ENCODE measurements at regions not wholly inside any gene's neighbourhood (a gene's known extent, or its start where the extent isn't known, plus 50 kb on each side); places are given as distances from the start of the nearest gene placed in this dataset.

GRCh38 chr20:17888044-17888443 lies 80.5 kb downstream of the SNX5 start:
- in situ Hi-C loops (cut with HindIII; ENCODE audit: extremely low pct_ligation_motif_present, low pct_unique_long_range_greater_than_20kb), result no loop called here

More at GRCh38 chr20:17888044-17888443, 80.5 kb downstream of the SNX5 start:
- no peak for ATAC-seq
- 79% methylated on average over 8 of the region's 9 CpGs for WGBS (ENCODE audit: low lambda C conversion rate)
- H4K20me1 ChIP-seq (ENCODE audit: insufficient read depth, low read length), result no peaks in the 10 kb centered on the region
- no peak overlapping the region for H3K9ac ChIP-seq (ENCODE audit: insufficient read depth, low read depth, low read length)
- intact Hi-C loops (cut with micrococcal nuclease; ENCODE audit: unreplicated experiment), result no loop called here
- FAIRE-seq, result no peak
- ChIA-PET CTCF (ENCODE audit: low intra/inter-chr PET ratio, low total read pairs) (no interaction called here), POLR2A (interaction anchor here (0.8 to 21.6 kb wide), 5 partner anchors 11 to 206 kb away, joined by 3 to 724 read pairs (median 8); partner anchors contain the start of gene RRBP1)
- no peak overlapping the region for H3K4me3 ChIP-seq (replicated peaks in 1 of 3; ENCODE audit: insufficient read depth in 1 of 3, low read depth in 2 of 3, low read length in 3 of 3)
- no peaks in the 10 kb centered on the region for H3K27me3 ChIP-seq (ENCODE audit: control insufficient read depth in 1 of 2, insufficient read depth in 2 of 2, low read length in 2 of 2)
- H3K9me3 ChIP-seq (ENCODE audit: low read length), result peaks cover 20% of the 10 kb centered on the region
- no peaks in the 10 kb centered on the region for H3K36me3 ChIP-seq (replicated peaks in 1 of 2; ENCODE audit: control insufficient read depth in 1 of 2, insufficient read depth in 2 of 2, low read length in 2 of 2)
- no TSS peak for BruUV-seq (replicated peaks)
- no peak overlapping the region for H3K4me2 ChIP-seq (ENCODE audit: low read depth, low read length)
- peak overlapping the region; percentile 32 for H3K27ac ChIP-seq (ENCODE audit: extremely low read length, insufficient read depth, low read length)
- no peaks in the 10 kb centered on the region for H3K79me2 ChIP-seq (ENCODE audit: insufficient read depth, low read length)
- H3K4me1 ChIP-seq (ENCODE audit: insufficient read depth, low read length), result peaks cover 81% of the 10 kb centered on the region
- TF ChIP-seq, protein P1, sequence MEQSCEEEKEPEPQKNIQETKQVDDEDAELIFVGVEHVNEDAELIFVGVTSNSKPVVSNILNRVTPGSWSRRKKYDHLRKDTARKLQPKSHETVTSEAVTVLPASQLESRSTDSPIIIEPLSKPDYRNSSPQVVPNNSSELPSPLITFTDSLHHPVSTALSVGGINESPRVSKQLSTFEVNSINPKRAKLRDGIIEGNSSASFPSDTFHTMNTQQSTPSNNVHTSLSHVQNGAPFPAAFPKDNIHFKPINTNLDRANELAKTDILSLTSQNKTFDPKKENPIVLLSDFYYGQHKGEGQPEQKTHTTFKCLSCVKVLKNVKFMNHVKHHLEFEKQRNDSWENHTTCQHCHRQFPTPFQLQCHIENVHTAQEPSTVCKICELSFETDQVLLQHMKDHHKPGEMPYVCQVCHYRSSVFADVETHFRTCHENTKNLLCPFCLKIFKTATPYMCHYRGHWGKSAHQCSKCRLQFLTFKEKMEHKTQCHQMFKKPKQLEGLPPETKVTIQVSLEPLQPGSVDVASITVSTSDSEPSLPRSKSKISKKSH (CRISPR knock-in tag; IDR thresholded peaks at IDR 0.05; ENCODE audit: borderline replicate concordance), result no peak
- TF ChIP-seq ZSCAN12 (CRISPR knock-in tag; IDR thresholded peaks at IDR 0.05), result no peak
- TF ChIP-seq ZNF776 (CRISPR knock-in tag; IDR thresholded peaks at IDR 0.05), result peak; percentile 6; the same call in 1 of the 2 replicates
- TF ChIP-seq, protein P2, sequence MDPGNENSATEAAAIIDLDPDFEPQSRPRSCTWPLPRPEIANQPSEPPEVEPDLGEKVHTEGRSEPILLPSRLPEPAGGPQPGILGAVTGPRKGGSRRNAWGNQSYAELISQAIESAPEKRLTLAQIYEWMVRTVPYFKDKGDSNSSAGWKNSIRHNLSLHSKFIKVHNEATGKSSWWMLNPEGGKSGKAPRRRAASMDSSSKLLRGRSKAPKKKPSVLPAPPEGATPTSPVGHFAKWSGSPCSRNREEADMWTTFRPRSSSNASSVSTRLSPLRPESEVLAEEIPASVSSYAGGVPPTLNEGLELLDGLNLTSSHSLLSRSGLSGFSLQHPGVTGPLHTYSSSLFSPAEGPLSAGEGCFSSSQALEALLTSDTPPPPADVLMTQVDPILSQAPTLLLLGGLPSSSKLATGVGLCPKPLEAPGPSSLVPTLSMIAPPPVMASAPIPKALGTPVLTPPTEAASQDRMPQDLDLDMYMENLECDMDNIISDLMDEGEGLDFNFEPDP (CRISPR knock-in tag; conservative IDR thresholded peaks at IDR 0.05), result 0 out of 2 replicates have a peak, but pooled peaks have one; percentile 36
- no peak for TF ChIP-seq ZNF263 (CRISPR knock-in tag; IDR thresholded peaks at IDR 0.05)
- TF ChIP-seq ZNF800 (CRISPR knock-in tag; IDR thresholded peaks at IDR 0.05), result no peak
- TF ChIP-seq RBAK (CRISPR knock-in tag; IDR thresholded peaks at IDR 0.05), result peak; percentile 98
- TF ChIP-seq ZNF468 (CRISPR knock-in tag; IDR thresholded peaks at IDR 0.05), result no peak
- peak; percentile 29; the same call in 1 of the 2 replicates for TF ChIP-seq FOSL2 (CRISPR knock-in tag; IDR thresholded peaks at IDR 0.05)
- TF ChIP-seq FOXC1 (CRISPR knock-in tag; IDR thresholded peaks at IDR 0.05; ENCODE audit: borderline replicate concordance), result peak; percentile 47; the same call in 1 of the 2 replicates
- TF ChIP-seq ZSCAN30 (CRISPR knock-in tag; IDR thresholded peaks at IDR 0.05), result no peak
- TF ChIP-seq, protein P3, sequence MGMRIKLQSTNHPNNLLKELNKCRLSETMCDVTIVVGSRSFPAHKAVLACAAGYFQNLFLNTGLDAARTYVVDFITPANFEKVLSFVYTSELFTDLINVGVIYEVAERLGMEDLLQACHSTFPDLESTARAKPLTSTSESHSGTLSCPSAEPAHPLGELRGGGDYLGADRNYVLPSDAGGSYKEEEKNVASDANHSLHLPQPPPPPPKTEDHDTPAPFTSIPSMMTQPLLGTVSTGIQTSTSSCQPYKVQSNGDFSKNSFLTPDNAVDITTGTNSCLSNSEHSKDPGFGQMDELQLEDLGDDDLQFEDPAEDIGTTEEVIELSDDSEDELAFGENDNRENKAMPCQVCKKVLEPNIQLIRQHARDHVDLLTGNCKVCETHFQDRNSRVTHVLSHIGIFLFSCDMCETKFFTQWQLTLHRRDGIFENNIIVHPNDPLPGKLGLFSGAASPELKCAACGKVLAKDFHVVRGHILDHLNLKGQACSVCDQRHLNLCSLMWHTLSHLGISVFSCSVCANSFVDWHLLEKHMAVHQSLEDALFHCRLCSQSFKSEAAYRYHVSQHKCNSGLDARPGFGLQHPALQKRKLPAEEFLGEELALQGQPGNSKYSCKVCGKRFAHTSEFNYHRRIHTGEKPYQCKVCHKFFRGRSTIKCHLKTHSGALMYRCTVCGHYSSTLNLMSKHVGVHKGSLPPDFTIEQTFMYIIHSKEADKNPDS (CRISPR knock-in tag; IDR thresholded peaks at IDR 0.05), result 0 out of 2 replicates have a peak, but pooled peaks have one; percentile 54
- 0 out of 4 replicates have a peak, but pooled peaks of 1 of the 2 experiments have one; percentile 10 for TF ChIP-seq KLF16 (CRISPR knock-in tag; IDR thresholded peaks at IDR 0.05)
- no peak overlapping the region for H2AFZ ChIP-seq (ENCODE audit: low read length)
- no peak for DNase-seq (ENCODE audit: low spot score)

Data from HepG2 (cell line).